Spinal cord (tissue), 9 donors: ENCODE measurements at regions not wholly inside any gene's neighbourhood (a gene's known extent, or its start where the extent isn't known, plus 50 kb on each side); places are given as distances from the start of the nearest gene placed in this dataset.

Experiments
- DNase-seq, 6 donors: peaks; one replicate each; pipeline versions ENCODE4 v3.0.0 to v3.0.0-alpha.2; 2013 to 2015; ENCODE audit warnings: low spot score in 6 of 6, low read depth in 4 of 6
- H3K27ac ChIP-seq: one replicate; pipeline ENCODE4 v1.5.1; 2013; ENCODE audit warnings: low read depth, low read length, control low read depth
- H3K27me3 ChIP-seq: one replicate; pipeline ENCODE4 v1.6.1; 2013; ENCODE audit warnings: low read length; ENCODE audit not compliant: control insufficient read depth, insufficient read depth
- H3K36me3 ChIP-seq: one replicate; pipeline ENCODE4 v1.6.1; 2013; ENCODE audit warnings: low read length; ENCODE audit not compliant: control insufficient read depth, insufficient read depth
- H3K4me1 ChIP-seq: one replicate; pipeline ENCODE4 v1.6.1; 2013; ENCODE audit warnings: low read length; ENCODE audit not compliant: control insufficient read depth, insufficient read depth
- H3K4me3 ChIP-seq: one replicate; pipeline ENCODE4 v1.5.1; 2013; ENCODE audit warnings: low read depth, low read length, control low read depth
- H3K9me3 ChIP-seq: one replicate; pipeline ENCODE4 v1.6.1; 2013; ENCODE audit warnings: low read length; ENCODE audit not compliant: control insufficient read depth, insufficient read depth
- WGBS: methylation state at CpG from one replicate; pipeline ENCODE4 v1.1.5; 2013; ENCODE audit warnings: missing lambda C conversion rate; ENCODE audit not compliant: insufficient coverage; 5-methylcytosine and 5-hydroxymethylcytosine counted together
- donor health status: healthy.

- Histone ChIP-seq H3K27ac (no peak overlapping the region), H3K4me3 (no peak overlapping the region), H3K4me1 (peaks cover 3% of the 10 kb centered on the region), H3K36me3 (no peaks in the 10 kb centered on the region), H3K9me3 (no peaks in the 10 kb centered on the region), H3K27me3 (no peaks in the 10 kb centered on the region)
- WGBS = no CpG with 5 or more reads among the region's 3 CpGs
- no peak for DNase-seq
These were observed 484.3 kb upstream of the FAT1 start for GRCh38 chr4:187207931-187208330.

DNA sequence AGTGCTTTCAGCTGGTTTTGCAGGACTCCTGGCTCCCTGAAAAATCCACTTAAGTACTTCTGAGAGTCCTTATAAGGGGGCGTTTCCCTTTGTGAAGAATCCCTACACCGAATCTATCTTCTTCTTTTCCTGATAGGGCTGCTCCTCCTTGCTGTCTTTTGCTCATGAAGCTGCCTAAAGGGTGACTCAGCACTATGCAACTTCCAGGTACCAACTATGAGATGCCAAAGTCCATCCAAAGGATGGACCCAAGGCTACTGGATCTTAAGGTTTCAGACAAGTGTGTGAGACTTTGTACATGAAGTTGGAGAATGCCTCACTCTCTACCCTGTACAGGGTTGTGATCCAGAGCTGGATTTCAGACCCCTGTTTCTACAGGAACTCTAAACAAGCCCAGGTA, 485.0 kb upstream of the FAT1 start:
- DNase-seq = no peak
- no peaks in the 10 kb centered on the region for H3K36me3 ChIP-seq
- WGBS = 86% methylated on average over 2 of the region's 2 CpGs
- no peak overlapping the region for H3K4me3 ChIP-seq
- peaks cover 3% of the 10 kb centered on the region for H3K4me1 ChIP-seq
- no peaks in the 10 kb centered on the region for H3K27me3 ChIP-seq
- no peak overlapping the region for H3K27ac ChIP-seq
- no peaks in the 10 kb centered on the region for H3K9me3 ChIP-seq

DNA sequence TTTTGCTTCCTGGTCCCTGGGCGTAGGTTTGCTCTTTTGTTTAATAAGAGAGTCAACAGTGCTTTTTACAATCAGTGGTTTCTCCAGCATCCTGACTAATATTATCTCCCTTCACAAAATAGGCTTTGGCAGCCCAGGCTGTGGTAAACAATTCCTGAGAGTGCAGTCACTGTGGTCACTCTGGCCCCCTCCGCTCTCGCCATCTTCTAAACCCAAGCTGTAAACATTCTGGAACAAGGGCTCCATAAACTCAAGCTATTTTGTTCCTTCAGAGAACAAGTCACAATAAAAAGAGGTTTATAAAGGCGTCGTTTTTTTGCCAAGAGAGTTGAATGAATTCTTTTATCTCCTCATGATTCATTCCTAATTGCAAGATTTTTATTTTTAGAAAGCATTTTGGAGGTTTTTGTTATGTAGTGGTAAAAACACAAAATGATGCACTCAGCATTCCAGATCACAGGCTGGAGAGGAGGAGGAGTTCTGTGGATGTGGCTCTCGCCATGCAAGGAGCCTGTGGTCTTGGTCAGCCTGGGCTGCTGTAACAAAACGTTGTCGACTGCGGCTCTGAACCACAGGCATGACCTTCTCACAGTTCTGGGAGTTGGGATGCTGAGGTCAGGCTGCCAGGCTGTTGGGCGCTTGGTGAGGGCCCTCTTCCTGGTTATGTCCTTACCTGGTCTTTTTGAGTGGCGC, 486.4 kb upstream of the FAT1 start:
- WGBS = 89% methylated on average over 5 of the region's 11 CpGs
- H3K27me3 ChIP-seq = no peaks in the 10 kb centered on the region
- no peaks in the 10 kb centered on the region for H3K36me3 ChIP-seq
- H3K4me3 ChIP-seq = no peak overlapping the region
- DNase-seq = no peak
- no peaks in the 10 kb centered on the region for H3K4me1 ChIP-seq
- H3K27ac ChIP-seq = no peak overlapping the region
- H3K9me3 ChIP-seq = no peaks in the 10 kb centered on the region

- no peaks in the 10 kb centered on the region for H3K4me1 ChIP-seq
- H3K36me3 ChIP-seq = no peaks in the 10 kb centered on the region
- no peak overlapping the region for H3K4me3 ChIP-seq
- 100% methylated on average over 1 of the region's 9 CpGs for WGBS
- H3K9me3 ChIP-seq = no peaks in the 10 kb centered on the region
- H3K27me3 ChIP-seq = no peaks in the 10 kb centered on the region
- H3K27ac ChIP-seq = no peak overlapping the region
- no peak for DNase-seq
These were observed 488.9 kb upstream of the FAT1 start for GRCh38 chr4:187212446-187213080.

DNA sequence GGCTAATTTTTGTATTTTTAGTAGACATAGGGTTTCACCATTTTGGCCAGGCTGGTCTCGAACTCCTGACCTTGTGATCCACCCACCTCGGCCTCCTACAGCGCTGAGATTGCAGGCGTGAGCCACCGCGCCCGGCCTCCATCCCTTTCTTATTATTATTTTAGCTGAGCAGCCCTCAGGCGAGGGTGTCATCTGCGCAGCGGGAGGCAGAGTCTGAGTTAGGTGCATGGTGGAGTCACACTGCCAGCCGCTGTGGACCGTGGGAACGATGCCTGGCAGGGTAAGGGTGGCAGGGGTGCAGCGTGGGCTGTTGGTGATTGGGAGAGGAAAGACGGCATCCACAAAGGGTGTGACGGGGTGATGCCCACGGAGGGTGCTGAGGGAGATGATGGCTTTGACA, 491.8 kb upstream of the FAT1 start:
- WGBS = 97% methylated on average over 10 of the region's 17 CpGs

DNA sequence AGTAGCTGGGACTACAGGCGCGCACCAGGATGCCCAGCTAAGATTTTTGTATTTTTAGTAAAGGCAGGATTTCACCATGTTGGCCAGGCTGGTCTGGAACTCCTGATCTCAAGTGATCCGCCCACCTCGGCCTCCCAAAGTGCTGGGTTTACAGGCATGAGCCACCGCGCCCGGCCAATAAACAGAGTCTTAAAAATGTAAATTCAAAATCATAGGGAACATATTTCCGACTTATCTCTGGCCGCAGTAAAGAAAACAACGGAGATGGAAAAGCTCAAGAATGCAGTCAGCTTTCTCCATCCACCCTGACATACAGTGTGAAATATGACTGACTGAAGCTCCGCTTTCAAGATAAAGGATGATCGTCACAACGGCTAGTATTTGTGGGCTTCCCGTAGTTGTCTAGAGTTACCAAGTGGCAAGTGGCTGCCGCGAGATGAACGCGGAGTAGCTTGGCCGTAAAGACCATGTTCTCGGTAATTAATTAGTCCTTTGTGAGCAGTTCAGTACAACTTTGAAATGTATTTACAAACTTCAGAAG, 495.1 kb upstream of the FAT1 start:
- Histone ChIP-seq H3K9me3 (peaks cover 2% of the 10 kb centered on the region), H3K27me3 (no peaks in the 10 kb centered on the region), H3K4me3 (no peak overlapping the region), H3K27ac (no peak overlapping the region), H3K4me1 (no peaks in the 10 kb centered on the region), H3K36me3 (no peaks in the 10 kb centered on the region)
- 96% methylated on average over 17 of the region's 20 CpGs for WGBS
- DNase-seq = no peak

More for the DNA sequence above, 491.8 kb upstream of the FAT1 start:
- Histone ChIP-seq H3K27ac (no peak overlapping the region), H3K9me3 (no peaks in the 10 kb centered on the region), H3K27me3 (no peaks in the 10 kb centered on the region), H3K36me3 (no peaks in the 10 kb centered on the region), H3K4me3 (no peak overlapping the region), H3K4me1 (no peaks in the 10 kb centered on the region)
- DNase-seq = no peak

DNA sequence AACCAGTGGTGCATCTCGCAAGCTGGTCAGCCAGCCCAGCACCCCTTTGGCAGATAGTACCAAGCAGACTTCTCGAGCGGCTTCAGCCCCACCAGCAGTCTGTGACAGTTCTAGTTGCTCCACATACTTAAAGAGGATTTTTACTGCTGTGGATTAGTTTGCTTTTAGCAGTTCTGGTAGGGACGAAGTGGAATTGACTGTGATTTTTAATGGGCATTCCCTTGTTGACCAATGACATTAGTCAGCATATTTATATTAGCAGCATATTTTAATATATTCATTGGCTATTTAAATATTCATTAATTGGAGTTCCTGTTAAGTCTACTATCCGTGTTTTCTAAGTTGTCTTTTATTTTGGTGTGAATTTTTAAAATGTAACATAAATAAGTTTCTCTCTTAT, 500.9 kb upstream of the FAT1 start:
- H3K9me3 ChIP-seq = peaks cover 2% of the 10 kb centered on the region
- H3K27ac ChIP-seq = no peak overlapping the region
- no peak overlapping the region for H3K4me3 ChIP-seq
- no peak for DNase-seq
- no CpG with 5 or more reads among the region's 5 CpGs for WGBS
- H3K36me3 ChIP-seq = no peaks in the 10 kb centered on the region
- H3K4me1 ChIP-seq = no peaks in the 10 kb centered on the region
- H3K27me3 ChIP-seq = no peaks in the 10 kb centered on the region

DNA sequence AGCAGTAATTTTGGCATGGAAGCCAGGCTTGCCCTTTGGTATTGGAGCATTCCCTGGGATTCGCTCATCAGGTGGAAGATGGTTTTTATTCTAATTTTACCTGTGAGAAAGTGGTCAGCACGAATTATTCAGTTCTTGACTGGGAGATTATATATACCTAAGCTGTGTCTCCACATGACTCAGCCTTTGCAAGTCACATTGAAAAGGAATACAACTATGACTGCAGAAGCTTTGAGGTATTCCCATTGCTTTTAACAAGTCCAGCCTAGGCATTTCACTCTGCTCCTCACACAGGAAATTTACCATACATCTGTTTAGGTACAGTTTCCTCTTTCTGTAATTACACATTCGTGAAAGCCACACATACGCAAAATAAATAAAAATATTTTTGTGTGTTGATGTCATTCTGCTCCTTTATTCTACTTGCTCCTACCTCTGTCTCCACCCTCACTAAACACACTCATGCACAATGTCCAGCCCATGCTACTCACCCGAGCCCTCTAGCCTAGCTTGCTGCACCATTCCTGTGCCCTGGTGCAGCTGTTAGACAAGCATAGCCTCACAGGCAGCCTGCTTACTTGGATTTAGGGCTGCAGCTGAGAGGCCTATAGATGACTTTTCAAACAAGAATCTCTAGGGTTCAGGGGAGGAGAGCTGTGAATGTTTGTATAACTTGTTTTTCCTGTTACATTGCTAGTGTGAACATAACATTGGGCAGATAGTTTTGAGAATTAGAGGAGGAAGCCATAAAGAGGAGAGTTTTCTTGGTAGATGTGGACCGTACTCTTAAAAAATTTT, 504.4 kb upstream of the FAT1 start:
- H3K4me1 ChIP-seq = no peaks in the 10 kb centered on the region
- H3K27me3 ChIP-seq = no peaks in the 10 kb centered on the region
- 74% methylated on average over 2 of the region's 6 CpGs for WGBS
- no peaks in the 10 kb centered on the region for H3K36me3 ChIP-seq
- no peak overlapping the region for H3K27ac ChIP-seq
- H3K4me3 ChIP-seq = no peak overlapping the region
- H3K9me3 ChIP-seq = no peaks in the 10 kb centered on the region
- no peak for DNase-seq

- H3K9me3 ChIP-seq = no peaks in the 10 kb centered on the region
- WGBS = no CpG with 5 or more reads among the region's 3 CpGs
- H3K27ac ChIP-seq = no peak overlapping the region
- H3K4me3 ChIP-seq = no peak overlapping the region
- peaks cover 6% of the 10 kb centered on the region for H3K4me1 ChIP-seq
- DNase-seq = no peak
- H3K36me3 ChIP-seq = no peaks in the 10 kb centered on the region
- no peaks in the 10 kb centered on the region for H3K27me3 ChIP-seq
These were observed 508.5 kb upstream of the FAT1 start for GRCh38 chr4:187232196-187232595.
